Calu3 (cell line): ENCODE measurements at regions not wholly inside any gene's neighbourhood (a gene's known extent, or its start where the extent isn't known, plus 50 kb on each side); places are given as distances from the start of the nearest gene placed in this dataset.
"Not testable (repeated sequence)": the region's sequence is repeated elsewhere in the genome, so short reads cannot be mapped to it uniquely, and the experiment has no call there.

Experiments used
- BruUV-seq: library from RNA; stranded (reverse); fragments of 400-500 nt; replicated peaks from 2 replicates; lab custom pipeline; 2021; lab: Mats Ljungman, UMichigan
- CTCF ChIA-PET: fragments of 300-600 bp; sonication (Branson Sonifier 250); formaldehyde crosslinking; loops from one replicate; lab custom pipeline; 2022; ENCODE audit warnings: antibody characterized with exemption; lab: Charles Lee
- DNase-seq: peaks from one replicate; pipeline ENCODE4 v3.0.0; 2022
- H3K27ac Mint-ChIP-seq: one replicate; pipeline ENCODE4 v1.8.0; 2022; ENCODE audit warnings: mixed read lengths; ENCODE audit not compliant: unreplicated experiment
- H3K27me3 Mint-ChIP-seq: one replicate; pipeline ENCODE4 v1.8.0; 2022; ENCODE audit warnings: mixed read lengths; ENCODE audit not compliant: unreplicated experiment
- H3K36me3 Mint-ChIP-seq: one replicate; pipeline ENCODE4 v1.8.0; 2022; ENCODE audit warnings: mild to moderate bottlenecking, moderate library complexity, mixed read lengths; ENCODE audit not compliant: insufficient read depth, unreplicated experiment
- H3K4me1 Mint-ChIP-seq: one replicate; pipeline ENCODE4 v1.8.0; 2022; ENCODE audit warnings: mild to moderate bottlenecking, low read depth, mixed read lengths; ENCODE audit not compliant: unreplicated experiment
- H3K4me3 Mint-ChIP-seq: one replicate; pipeline ENCODE4 v1.8.0; 2022; ENCODE audit warnings: mild to moderate bottlenecking, low read depth, moderate library complexity, mixed read lengths; ENCODE audit not compliant: unreplicated experiment
- H3K9me3 Mint-ChIP-seq: one replicate; pipeline ENCODE4 v1.8.0; 2022; ENCODE audit warnings: low read depth, mixed read lengths; ENCODE audit not compliant: unreplicated experiment
- intact Hi-C: fragments of 100-400 bp; cut with micrococcal nuclease; formaldehyde crosslinking; loops from one replicate; pipeline ENCODE4 v1.10.0; 2022; ENCODE audit not compliant: unreplicated experiment
- TF ChIP-seq, protein P1 (sequence below): fragments of 200-600 bp; IDR thresholded peaks from one replicate; pipeline ENCODE4 v1.8.0; 2022; ENCODE audit warnings: antibody characterized with exemption; ENCODE audit not compliant: unreplicated experiment

GRCh38 chr6:23790756-23791155 is 335.3 kb upstream of the NRSN1 start:
- CTCF ChIA-PET, result no interaction called here
- Mint-ChIP-seq H3K4me3 (no peak overlapping the region), H3K27ac (no peak overlapping the region), H3K27me3 (no peaks in the 10 kb centered on the region), H3K4me1 (no peaks in the 10 kb centered on the region), H3K9me3 (peaks cover 3% of the 10 kb centered on the region), H3K36me3 (no peaks in the 10 kb centered on the region)
- DNase-seq, result no peak
- no TSS peak for BruUV-seq
- TF ChIP-seq, protein P1, sequence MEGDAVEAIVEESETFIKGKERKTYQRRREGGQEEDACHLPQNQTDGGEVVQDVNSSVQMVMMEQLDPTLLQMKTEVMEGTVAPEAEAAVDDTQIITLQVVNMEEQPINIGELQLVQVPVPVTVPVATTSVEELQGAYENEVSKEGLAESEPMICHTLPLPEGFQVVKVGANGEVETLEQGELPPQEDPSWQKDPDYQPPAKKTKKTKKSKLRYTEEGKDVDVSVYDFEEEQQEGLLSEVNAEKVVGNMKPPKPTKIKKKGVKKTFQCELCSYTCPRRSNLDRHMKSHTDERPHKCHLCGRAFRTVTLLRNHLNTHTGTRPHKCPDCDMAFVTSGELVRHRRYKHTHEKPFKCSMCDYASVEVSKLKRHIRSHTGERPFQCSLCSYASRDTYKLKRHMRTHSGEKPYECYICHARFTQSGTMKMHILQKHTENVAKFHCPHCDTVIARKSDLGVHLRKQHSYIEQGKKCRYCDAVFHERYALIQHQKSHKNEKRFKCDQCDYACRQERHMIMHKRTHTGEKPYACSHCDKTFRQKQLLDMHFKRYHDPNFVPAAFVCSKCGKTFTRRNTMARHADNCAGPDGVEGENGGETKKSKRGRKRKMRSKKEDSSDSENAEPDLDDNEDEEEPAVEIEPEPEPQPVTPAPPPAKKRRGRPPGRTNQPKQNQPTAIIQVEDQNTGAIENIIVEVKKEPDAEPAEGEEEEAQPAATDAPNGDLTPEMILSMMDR, result no peak
- intact Hi-C loops, result no loop called here

- TF ChIP-seq, protein P1, result no peak
- CTCF ChIA-PET, result interaction anchor here (0.7 kb wide), 1 partner anchor 40 kb away, joined by 5 read pairs; no protein-coding TSS in a partner anchor
- Mint-ChIP-seq H3K27ac (no peak overlapping the region), H3K4me3 (no peak overlapping the region), H3K27me3 (no peaks in the 10 kb centered on the region), H3K9me3 (peaks cover 4% of the 10 kb centered on the region), H3K36me3 (no peaks in the 10 kb centered on the region), H3K4me1 (no peaks in the 10 kb centered on the region)
- intact Hi-C loops, result no loop called here
- BruUV-seq, result no TSS peak
- DNase-seq, result no peak
These were observed 329.0 kb upstream of the NRSN1 start for GRCh38 chr6:23797041-23797440.

GRCh38 chr6:23804289-23804688 is 321.7 kb upstream of the NRSN1 start:
- CTCF ChIA-PET, DNase-seq: not testable (repeated sequence)

GRCh38 chr6:23821141-23821540 is 304.9 kb upstream of the NRSN1 start:
- H3K27me3 Mint-ChIP-seq, H3K9me3 Mint-ChIP-seq, H3K27ac Mint-ChIP-seq, CTCF ChIA-PET, BruUV-seq, H3K36me3 Mint-ChIP-seq, intact Hi-C loops, H3K4me3 Mint-ChIP-seq, H3K4me1 Mint-ChIP-seq, DNase-seq: not testable (repeated sequence)

More at GRCh38 chr6:23804289-23804688, 321.7 kb upstream of the NRSN1 start:
- intact Hi-C loops, BruUV-seq, H3K4me1 Mint-ChIP-seq, H3K27ac Mint-ChIP-seq, H3K36me3 Mint-ChIP-seq, H3K4me3 Mint-ChIP-seq, H3K27me3 Mint-ChIP-seq, H3K9me3 Mint-ChIP-seq: not testable (repeated sequence)

GRCh38 chr6:23823421-23823820 is 302.6 kb upstream of the NRSN1 start:
- no peak overlapping the region for H3K27ac Mint-ChIP-seq
- TF ChIP-seq, protein P1, result no peak
- H3K27me3 Mint-ChIP-seq, result no peaks in the 10 kb centered on the region
- H3K4me3 Mint-ChIP-seq, result no peak overlapping the region
- CTCF ChIA-PET, result no interaction called here
- no peaks in the 10 kb centered on the region for H3K4me1 Mint-ChIP-seq
- H3K9me3 Mint-ChIP-seq, result peaks cover 3% of the 10 kb centered on the region
- no peak for DNase-seq
- no TSS peak for BruUV-seq
- intact Hi-C loops, result no loop called here
- no peaks in the 10 kb centered on the region for H3K36me3 Mint-ChIP-seq
